22Rv1 (cell line): ENCODE measurements at regions not wholly inside any gene's neighbourhood (a gene's known extent, or its start where the extent isn't known, plus 50 kb on each side); places are given as distances from the start of the nearest gene placed in this dataset.

Experiments
- H3K27ac ChIP-seq: fragments of 450-650 bp; 2 replicates; pipeline ENCODE4 v1.5.1; 2017
- ZFX ChIP-seq: fragments of 450-650 bp; IDR thresholded peaks from 2 replicates; pipeline ENCODE4 v1.6.1; 2017; ENCODE audit warnings: antibody characterized with exemption, borderline replicate concordance
- TF ChIP-seq, protein P1 (sequence below): fragments of 450-650 bp; IDR thresholded peaks from 2 replicates; pipeline ENCODE4 v1.5.1; 2017; ENCODE audit warnings: mild to moderate bottlenecking

DNA sequence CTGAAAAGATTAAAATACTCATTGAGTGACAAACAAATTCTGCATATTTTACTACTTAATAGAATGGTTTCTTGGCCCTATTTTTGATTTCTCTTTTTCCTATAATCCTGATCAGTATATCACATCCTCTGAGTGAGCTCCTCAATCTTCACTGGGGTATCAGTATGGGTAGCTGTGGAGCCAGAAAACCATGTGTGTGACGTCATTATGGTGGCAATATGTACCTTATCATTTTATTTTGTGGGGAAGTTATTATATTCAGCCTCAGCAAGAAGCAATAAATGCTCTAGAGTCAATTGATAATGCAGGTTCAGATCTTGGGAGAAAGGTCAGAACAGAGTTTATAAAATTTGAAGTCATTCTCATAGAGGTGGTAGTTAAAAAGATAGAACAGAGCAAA lies 1135.7 kb upstream of the CADM2 start:
- no peak overlapping the region for H3K27ac ChIP-seq
- TF ChIP-seq ZFX = no peak
- TF ChIP-seq, protein P1, sequence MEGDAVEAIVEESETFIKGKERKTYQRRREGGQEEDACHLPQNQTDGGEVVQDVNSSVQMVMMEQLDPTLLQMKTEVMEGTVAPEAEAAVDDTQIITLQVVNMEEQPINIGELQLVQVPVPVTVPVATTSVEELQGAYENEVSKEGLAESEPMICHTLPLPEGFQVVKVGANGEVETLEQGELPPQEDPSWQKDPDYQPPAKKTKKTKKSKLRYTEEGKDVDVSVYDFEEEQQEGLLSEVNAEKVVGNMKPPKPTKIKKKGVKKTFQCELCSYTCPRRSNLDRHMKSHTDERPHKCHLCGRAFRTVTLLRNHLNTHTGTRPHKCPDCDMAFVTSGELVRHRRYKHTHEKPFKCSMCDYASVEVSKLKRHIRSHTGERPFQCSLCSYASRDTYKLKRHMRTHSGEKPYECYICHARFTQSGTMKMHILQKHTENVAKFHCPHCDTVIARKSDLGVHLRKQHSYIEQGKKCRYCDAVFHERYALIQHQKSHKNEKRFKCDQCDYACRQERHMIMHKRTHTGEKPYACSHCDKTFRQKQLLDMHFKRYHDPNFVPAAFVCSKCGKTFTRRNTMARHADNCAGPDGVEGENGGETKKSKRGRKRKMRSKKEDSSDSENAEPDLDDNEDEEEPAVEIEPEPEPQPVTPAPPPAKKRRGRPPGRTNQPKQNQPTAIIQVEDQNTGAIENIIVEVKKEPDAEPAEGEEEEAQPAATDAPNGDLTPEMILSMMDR = no peak

DNA sequence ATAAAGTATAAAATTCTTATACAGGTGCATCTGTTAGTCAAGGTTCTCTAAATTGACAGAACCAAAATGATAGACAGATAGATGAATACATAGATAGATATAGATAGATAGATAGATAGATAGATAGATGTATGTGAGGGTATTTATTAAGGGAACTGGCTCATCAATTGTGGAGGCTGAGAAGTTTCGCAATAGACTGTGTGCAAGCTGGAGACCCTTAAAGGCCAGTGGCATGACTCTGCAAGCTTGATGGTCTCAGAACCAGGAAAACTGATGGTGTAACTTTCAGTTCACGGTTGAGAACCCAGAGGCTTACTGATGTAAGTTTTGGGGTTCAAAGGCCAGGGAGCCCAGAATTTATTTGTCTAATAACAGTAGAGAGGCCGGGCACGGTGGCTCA lies 1123.7 kb upstream of the CADM2 start:
- no peak for TF ChIP-seq ZFX
- TF ChIP-seq, protein P1 = no peak

DNA sequence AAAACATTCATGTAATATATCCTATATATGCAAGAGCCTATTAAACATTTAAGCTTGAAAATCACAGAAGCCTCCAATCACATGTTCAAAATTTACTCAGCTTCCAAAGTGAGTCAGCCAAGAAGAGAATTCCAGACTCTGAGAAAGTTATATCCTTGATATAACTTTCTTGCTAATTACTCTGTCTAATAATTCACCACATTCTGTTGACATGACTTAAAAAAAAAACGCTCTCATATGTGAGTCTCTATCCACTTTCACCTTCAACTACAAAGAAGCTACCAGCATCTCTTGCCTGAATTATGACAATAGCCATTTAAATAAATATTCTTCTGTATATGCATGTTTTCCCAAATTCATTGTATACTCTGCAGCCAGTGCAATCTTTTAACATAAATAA lies 1116.3 kb upstream of the CADM2 start:
- TF ChIP-seq ZFX = no peak
- TF ChIP-seq, protein P1 = no peak
- no peak overlapping the region for H3K27ac ChIP-seq

More for the DNA sequence above, 1123.7 kb upstream of the CADM2 start:
- H3K27ac ChIP-seq = no peak overlapping the region

DNA sequence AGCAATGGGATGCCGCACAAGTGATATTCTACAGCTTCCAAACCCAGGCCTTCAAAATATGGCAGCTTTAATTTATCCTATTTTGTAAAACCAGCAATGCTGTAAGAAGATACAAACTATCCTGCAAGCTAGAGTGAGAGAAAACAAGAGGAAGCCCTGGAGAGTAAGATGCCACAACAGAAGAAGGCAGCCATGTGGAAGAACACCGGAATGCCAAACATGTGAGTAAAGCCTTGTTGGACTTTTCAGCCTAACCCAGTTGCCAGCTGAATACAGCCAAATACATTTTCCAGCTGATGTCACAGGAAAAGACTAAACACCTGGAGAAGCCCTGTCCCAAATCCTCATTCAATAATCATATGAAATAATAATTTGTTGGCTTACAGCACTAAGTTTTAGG lies 1115.1 kb upstream of the CADM2 start:
- no peak for TF ChIP-seq ZFX
- no peak overlapping the region for H3K27ac ChIP-seq

DNA sequence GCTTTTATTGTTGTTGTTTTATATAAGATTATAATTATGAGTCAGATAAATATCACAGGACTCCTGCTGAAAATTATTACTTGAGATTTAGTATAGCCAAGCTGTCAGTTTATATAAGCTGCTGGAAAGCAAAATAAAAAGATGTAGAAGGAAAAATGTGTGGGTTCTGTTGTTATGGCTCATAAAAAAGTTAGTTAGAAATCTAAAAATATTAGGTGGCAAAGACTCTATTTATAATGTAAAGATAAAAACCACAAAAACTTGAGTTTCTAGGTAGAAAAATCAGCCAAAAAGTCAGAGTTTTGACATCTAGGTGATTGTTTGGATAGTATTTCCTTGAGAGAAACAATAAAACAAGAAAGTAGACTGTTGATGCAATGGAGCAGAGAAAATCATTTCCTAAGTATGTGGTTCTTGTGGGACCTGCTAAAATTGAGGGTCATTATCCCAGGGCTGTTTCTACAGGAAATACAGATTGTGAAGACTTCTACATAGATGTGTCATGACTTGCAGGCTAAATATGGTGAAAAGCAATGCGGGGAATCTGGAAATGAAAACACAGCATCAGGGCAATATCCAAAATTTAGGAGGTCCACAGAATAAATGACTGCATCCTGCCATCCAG lies 1109.6 kb upstream of the CADM2 start:
- no peak for TF ChIP-seq ZFX
- TF ChIP-seq, protein P1 = no peak

DNA sequence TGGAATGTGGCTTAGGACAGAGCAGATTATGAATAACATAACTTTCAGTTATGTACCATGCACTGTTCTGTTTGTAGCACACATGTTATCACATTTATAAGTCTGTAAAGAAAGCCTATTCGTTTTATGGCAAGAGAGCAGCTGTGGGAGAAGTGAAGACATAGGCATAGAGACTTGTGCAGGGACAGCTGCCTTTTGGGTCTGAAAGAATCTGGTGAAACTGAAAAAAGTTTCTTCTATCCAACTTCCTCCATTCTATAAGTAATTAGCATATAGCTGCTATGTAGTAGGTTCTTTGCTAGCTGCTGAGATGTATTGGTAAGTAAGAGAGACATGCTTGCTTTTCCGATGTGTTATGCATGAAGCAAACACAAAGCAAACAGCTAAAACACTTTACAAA lies 1095.4 kb upstream of the CADM2 start:
- no peak overlapping the region for H3K27ac ChIP-seq
- no peak for TF ChIP-seq ZFX
- TF ChIP-seq, protein P1 = no peak

More for the DNA sequence above, 1109.6 kb upstream of the CADM2 start:
- H3K27ac ChIP-seq = no peak overlapping the region

DNA sequence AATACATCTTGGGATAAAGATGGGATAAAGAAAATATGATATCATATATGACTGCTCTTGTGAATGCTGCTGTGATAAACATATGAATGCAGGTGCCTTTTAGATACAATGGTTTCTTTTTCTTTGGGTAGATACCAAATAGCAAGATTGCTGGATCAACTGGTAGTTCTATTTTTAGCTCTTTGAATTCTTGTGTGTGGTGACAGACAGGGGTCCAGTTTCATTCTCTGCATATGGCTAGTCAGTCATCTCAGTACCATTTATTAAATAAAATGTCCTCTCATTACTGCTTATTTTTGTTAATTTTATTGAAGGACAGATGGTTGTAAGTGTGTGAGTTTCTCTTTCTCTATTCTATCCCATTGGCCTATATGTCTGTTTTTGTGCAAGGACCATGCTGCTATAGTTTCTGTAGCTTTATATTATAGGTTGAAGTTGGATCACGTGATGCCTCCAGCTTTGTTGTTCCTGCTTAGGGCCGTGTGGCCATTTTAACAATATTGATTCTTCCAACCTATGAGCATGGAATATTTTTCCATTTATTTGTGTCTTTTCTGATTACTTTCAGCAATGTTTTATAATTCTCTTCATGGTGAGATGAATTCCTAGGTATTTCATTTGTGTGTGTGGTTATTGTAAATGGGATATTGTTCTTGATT lies 1089.8 kb upstream of the CADM2 start:
- no peak overlapping the region for H3K27ac ChIP-seq
- TF ChIP-seq ZFX = no peak
- TF ChIP-seq, protein P1 = no peak
